Ovary (tissue), 7 donors: ENCODE measurements at regions not wholly inside any gene's neighbourhood (a gene's known extent, or its start where the extent isn't known, plus 50 kb on each side); places are given as distances from the start of the nearest gene placed in this dataset.
"Not testable (repeated sequence)": the region's sequence is repeated elsewhere in the genome, so short reads cannot be mapped to it uniquely, and the experiment has no call there.

Experiments
- DNase-seq, 5 donors: peaks; one replicate each; pipeline ENCODE4 v3.0.0-alpha.2; 2019 to 2020
- H3K27ac ChIP-seq, 2 donors: fragments of 200-600 bp; one replicate each; pipeline versions ENCODE4 v1.5.1 to v1.8.0; 2019 to 2022
- H3K27me3 ChIP-seq: fragments of 200-600 bp; one replicate; pipeline ENCODE4 v1.8.0; 2022
- H3K36me3 ChIP-seq: fragments of 200-600 bp; sonication (generic); one replicate; pipeline ENCODE4 v1.5.1; 2019
- H3K4me1 ChIP-seq: one replicate; pipeline ENCODE4 v1.8.1; 2013; ENCODE audit warnings: mild to moderate bottlenecking, moderate library complexity; ENCODE audit not compliant: insufficient read depth
- H3K4me3 ChIP-seq: fragments of 200-600 bp; sonication (generic); one replicate; pipeline ENCODE4 v1.5.1; 2017
- H3K9me3 ChIP-seq, 2 donors: fragments of 200-600 bp in 1 of 2; sonication (generic) in 1 of 2; one replicate each; pipeline versions ENCODE4 v1.5.1 to v1.8.1; 2013 to 2019; ENCODE audit warnings: mild to moderate bottlenecking in 1 of 2, moderate library complexity in 1 of 2
- CTCF ChIP-seq, 3 donors: fragments of 450-650 bp in 2 of 3; fragments of 200-600 bp in 1 of 3; IDR thresholded peaks; one replicate each; pipeline versions ENCODE4 v1.5.1 to v1.8.0; 2016 to 2022; ENCODE audit warnings: antibody characterized with exemption in 3 of 3, mild to moderate bottlenecking in 1 of 3
- EP300 ChIP-seq: sonication (generic); formaldehyde crosslinking; IDR thresholded peaks from one replicate; pipeline ENCODE4 v1.6.1; 2017; ENCODE audit warnings: antibody characterized with exemption
- POLR2A ChIP-seq: fragments of 450-650 bp; IDR thresholded peaks from one replicate; pipeline ENCODE4 v1.6.1; 2017; ENCODE audit warnings: antibody characterized with exemption, mild to moderate bottlenecking, moderate library complexity
- WGBS, 3 donors: extraction: QIAGEN DNeasy Blood & Tissue Kit in 1 of 3; methylation state at CpG; one replicate each; pipeline versions ENCODE4 v1.1.5 to v1.1.7; 2013 to 2017; 5-methylcytosine and 5-hydroxymethylcytosine counted together
- intact Hi-C, 4 donors: fragments of 100-400 bp; cut with DNase I; formaldehyde crosslinking; loops; one replicate each; pipeline versions ENCODE4 v1.11.0 to v1.15.1; 2022 to 2023
- donor health status: DM: no; HTN: no; CAD: no; lungs with moderate emphysema.
- donor health status: DM: no; HTN: no; CAD: no.
- donor health status: Bipolar disorder and iron deficiency.
- donor health status: DM: no; HTN: no; CAD: no.
- donor health status: DM: yes; HTN: yes; CAD: no.

GRCh38 chr12:77222336-77222735 is 157.0 kb upstream of the E2F7 start:
- no peaks in the 10 kb centered on the region for H3K36me3 ChIP-seq
- WGBS, 3 donors: 97 to 98% (median 97%) methylated on average over 2 of the region's 2 CpGs
- no peaks in the 10 kb centered on the region for H3K9me3 ChIP-seq
- TF ChIP-seq POLR2A (no peak), EP300 (no peak), CTCF (IDR thresholded peaks at IDR 0.05) (no peak)
- no peak overlapping the region for H3K4me3 ChIP-seq
- no peak for DNase-seq
- H3K27me3 ChIP-seq: no peaks in the 10 kb centered on the region
- H3K4me1 ChIP-seq: no peaks in the 10 kb centered on the region
- no peak overlapping the region for H3K27ac ChIP-seq
- intact Hi-C loops: no loop called here

GRCh38 chr12:77220586-77220985 is 155.2 kb upstream of the E2F7 start:
- no peak for DNase-seq
- Histone ChIP-seq H3K4me1 (no peaks in the 10 kb centered on the region), H3K36me3 (no peaks in the 10 kb centered on the region), H3K27me3 (no peaks in the 10 kb centered on the region), H3K4me3 (no peak overlapping the region), H3K27ac (no peak overlapping the region), H3K9me3 (no peaks in the 10 kb centered on the region)
- 27 to 38% (median 32%) methylated on average over 1 of the region's 1 CpG for WGBS, 3 donors
- intact Hi-C loops: no loop called here
- TF ChIP-seq EP300 (no peak), CTCF (IDR thresholded peaks at IDR 0.05) (no peak), POLR2A (no peak)

- Histone ChIP-seq H3K4me1 (no peaks in the 10 kb centered on the region), H3K27ac (no peak overlapping the region), H3K27me3 (no peaks in the 10 kb centered on the region), H3K36me3 (no peaks in the 10 kb centered on the region), H3K4me3 (no peak overlapping the region), H3K9me3 (no peaks in the 10 kb centered on the region)
- WGBS, 3 donors: 93 to 95% (median 95%) methylated on average over 7 of the region's 7 CpGs
- intact Hi-C loops: no loop called here
- TF ChIP-seq CTCF (IDR thresholded peaks at IDR 0.05) (no peak), POLR2A (no peak), EP300 (no peak)
- no peak for DNase-seq
These were observed 152.9 kb upstream of the E2F7 start for GRCh38 chr12:77218278-77218677.

GRCh38 chr12:77216136-77216535 is 150.8 kb upstream of the E2F7 start:
- DNase-seq, H3K4me1 ChIP-seq, H3K27me3 ChIP-seq, H3K9me3 ChIP-seq, intact Hi-C loops, H3K4me3 ChIP-seq, H3K27ac ChIP-seq, H3K36me3 ChIP-seq: not testable (repeated sequence)
- WGBS, 3 donors: 84 to 99% (median 88%) methylated on average over 2 of the region's 2 CpGs

GRCh38 chr12:77214136-77214535 is 148.8 kb upstream of the E2F7 start:
- WGBS, 3 donors: 23 to 40% (median 34%) methylated on average over 1 of the region's 1 CpG
- Histone ChIP-seq H3K9me3 (no peaks in the 10 kb centered on the region), H3K4me1 (no peaks in the 10 kb centered on the region), H3K27me3 (no peaks in the 10 kb centered on the region), H3K4me3 (no peak overlapping the region), H3K27ac (no peak overlapping the region), H3K36me3 (no peaks in the 10 kb centered on the region)
- no peak for TF ChIP-seq EP300
- TF ChIP-seq POLR2A: no peak
- TF ChIP-seq CTCF (IDR thresholded peaks at IDR 0.05): no peak
- DNase-seq: no peak
- intact Hi-C loops: no loop called here
